ENCODE measurements at regions not wholly inside any gene's neighbourhood (a gene's known extent, or its start where the extent isn't known, plus 50 kb on each side); places are given as distances from the start of the nearest gene placed in this dataset.

DNA sequence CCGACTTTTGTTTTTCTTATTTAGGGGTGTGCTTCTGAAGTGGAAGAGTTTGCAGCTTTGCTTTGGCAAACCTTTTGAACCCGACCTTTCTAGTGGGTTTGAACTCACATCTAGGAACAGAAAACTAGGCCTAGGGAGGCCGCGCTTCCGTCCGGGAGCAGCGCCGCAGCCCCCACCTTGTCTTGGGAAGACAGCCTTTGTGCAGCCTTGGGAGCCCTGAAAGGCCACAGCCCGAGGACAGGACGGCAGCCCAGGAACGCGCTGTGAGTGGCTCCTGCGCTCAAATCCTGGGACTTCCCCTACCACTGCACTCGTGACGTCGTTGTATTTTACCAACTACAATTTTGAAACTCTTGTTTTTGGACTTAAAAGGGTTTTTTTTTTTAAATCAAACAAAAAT lies 53.7 kb upstream of the ZNF267 start:
- no peak for DNase-seq
- H3K9me3 Mint-ChIP-seq, result peaks cover 65% of the 10 kb centered on the region
- no peak overlapping the region for H3K4me3 ChIP-seq (ENCODE audit: low read length)
- H3K27ac Mint-ChIP-seq, result no peak overlapping the region
- no peaks in the 10 kb centered on the region for H3K27me3 ChIP-seq (ENCODE audit: control insufficient read depth, insufficient read depth, low read length, poor library complexity, severe bottlenecking)
- no peaks in the 10 kb centered on the region for H3K36me3 ChIP-seq (ENCODE audit: control insufficient read depth, insufficient read depth, low read length)
- H3K9me3 ChIP-seq (ENCODE audit: control insufficient read depth, low read length), result peaks cover 41% of the 10 kb centered on the region
- H3K4me3 Mint-ChIP-seq, result no peak overlapping the region
- TF ChIP-seq, protein P1, sequence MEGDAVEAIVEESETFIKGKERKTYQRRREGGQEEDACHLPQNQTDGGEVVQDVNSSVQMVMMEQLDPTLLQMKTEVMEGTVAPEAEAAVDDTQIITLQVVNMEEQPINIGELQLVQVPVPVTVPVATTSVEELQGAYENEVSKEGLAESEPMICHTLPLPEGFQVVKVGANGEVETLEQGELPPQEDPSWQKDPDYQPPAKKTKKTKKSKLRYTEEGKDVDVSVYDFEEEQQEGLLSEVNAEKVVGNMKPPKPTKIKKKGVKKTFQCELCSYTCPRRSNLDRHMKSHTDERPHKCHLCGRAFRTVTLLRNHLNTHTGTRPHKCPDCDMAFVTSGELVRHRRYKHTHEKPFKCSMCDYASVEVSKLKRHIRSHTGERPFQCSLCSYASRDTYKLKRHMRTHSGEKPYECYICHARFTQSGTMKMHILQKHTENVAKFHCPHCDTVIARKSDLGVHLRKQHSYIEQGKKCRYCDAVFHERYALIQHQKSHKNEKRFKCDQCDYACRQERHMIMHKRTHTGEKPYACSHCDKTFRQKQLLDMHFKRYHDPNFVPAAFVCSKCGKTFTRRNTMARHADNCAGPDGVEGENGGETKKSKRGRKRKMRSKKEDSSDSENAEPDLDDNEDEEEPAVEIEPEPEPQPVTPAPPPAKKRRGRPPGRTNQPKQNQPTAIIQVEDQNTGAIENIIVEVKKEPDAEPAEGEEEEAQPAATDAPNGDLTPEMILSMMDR (conservative IDR thresholded peaks at IDR 0.05), result no peak
- H3K36me3 Mint-ChIP-seq (ENCODE audit: low read depth), result no peaks in the 10 kb centered on the region
- H3K4me1 Mint-ChIP-seq, result no peaks in the 10 kb centered on the region
- no peaks in the 10 kb centered on the region for H3K27me3 Mint-ChIP-seq (ENCODE audit: insufficient read depth)
- no peaks in the 10 kb centered on the region for H3K4me1 ChIP-seq (ENCODE audit: control insufficient read depth, insufficient read depth, low read length)
- H3K9ac ChIP-seq (ENCODE audit: extremely low read depth, low read length, poor library complexity, severe bottlenecking), result no peak overlapping the region
- H3K27ac ChIP-seq (ENCODE audit: low read depth, low read length), result no peak overlapping the region
- WGBS, 2 experiments (ENCODE audit: insufficient coverage in 1 of 2, insufficient read length in 1 of 2), result 90 to 95% methylated on average over 9 to 13 of the region's 16 CpGs

All from endodermal cell (in vitro differentiated cells).